ENCODE measurements at regions not wholly inside any gene's neighbourhood (a gene's known extent, or its start where the extent isn't known, plus 50 kb on each side); places are given as distances from the start of the nearest gene placed in this dataset.

GRCh38 chr5:159576902-159577301 is 246.6 kb upstream of the IL12B start:
- no peaks in the 10 kb centered on the region for H3K4me1 ChIP-seq (ENCODE audit: control insufficient read depth in 1 of 2, insufficient read depth in 1 of 2, low read depth in 1 of 2, low read length in 1 of 2)
- no peaks in the 10 kb centered on the region for H3K36me3 ChIP-seq
- no peak for TF ChIP-seq CTCF (IDR thresholded peaks at IDR 0.05)
- no peak overlapping the region for H3K27ac ChIP-seq
- no peaks in the 10 kb centered on the region for H3K9me3 ChIP-seq
- no peaks in the 10 kb centered on the region for H3K27me3 ChIP-seq
- no peak overlapping the region for H3K4me3 ChIP-seq (ENCODE audit: low read depth in 1 of 2, low read length in 1 of 2)

DNA sequence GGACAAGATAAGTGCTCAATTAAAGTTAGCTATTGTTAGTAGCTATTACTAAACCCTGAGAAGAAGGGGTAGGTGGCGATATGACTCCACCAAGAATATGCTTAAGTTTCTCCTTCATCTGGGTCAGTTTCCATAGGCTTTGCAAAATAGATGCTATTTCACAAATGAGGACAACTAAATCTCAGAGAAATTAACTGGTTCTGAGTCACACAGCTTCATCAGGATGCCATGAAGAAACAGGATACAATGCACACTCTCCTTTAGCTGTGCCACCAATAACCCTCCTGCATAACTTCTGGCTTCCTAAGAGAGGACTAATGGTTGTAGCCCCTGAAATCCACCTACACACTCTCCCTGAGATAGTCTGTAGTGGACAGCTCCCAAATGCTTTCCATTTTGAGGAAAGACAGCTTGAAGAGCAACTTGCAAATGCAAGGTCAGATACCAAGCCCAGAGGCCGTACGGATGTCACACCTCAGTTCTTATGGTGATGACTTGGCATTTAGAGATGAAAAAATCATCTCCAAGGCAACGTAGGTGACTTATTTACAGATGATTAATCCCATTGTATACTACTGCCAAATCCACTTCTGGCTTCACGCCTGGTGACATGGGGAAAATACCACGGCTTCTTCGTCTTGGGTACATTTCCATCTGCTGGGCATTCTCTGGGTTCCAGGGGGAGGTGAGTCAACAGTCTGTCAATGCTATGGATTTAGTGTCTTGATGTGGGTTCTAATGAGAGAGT is 251.4 kb upstream of the IL12B start:
- H3K27me3 ChIP-seq: no peaks in the 10 kb centered on the region
- TF ChIP-seq CTCF (IDR thresholded peaks at IDR 0.05): no peak
- H3K4me1 ChIP-seq (ENCODE audit: control insufficient read depth in 1 of 2, insufficient read depth in 1 of 2, low read depth in 1 of 2, low read length in 1 of 2): no peaks in the 10 kb centered on the region
- H3K4me3 ChIP-seq (ENCODE audit: low read depth in 1 of 2, low read length in 1 of 2): no peak overlapping the region
- H3K36me3 ChIP-seq: no peaks in the 10 kb centered on the region
- H3K9me3 ChIP-seq: no peaks in the 10 kb centered on the region
- no peak overlapping the region for H3K27ac ChIP-seq

DNA sequence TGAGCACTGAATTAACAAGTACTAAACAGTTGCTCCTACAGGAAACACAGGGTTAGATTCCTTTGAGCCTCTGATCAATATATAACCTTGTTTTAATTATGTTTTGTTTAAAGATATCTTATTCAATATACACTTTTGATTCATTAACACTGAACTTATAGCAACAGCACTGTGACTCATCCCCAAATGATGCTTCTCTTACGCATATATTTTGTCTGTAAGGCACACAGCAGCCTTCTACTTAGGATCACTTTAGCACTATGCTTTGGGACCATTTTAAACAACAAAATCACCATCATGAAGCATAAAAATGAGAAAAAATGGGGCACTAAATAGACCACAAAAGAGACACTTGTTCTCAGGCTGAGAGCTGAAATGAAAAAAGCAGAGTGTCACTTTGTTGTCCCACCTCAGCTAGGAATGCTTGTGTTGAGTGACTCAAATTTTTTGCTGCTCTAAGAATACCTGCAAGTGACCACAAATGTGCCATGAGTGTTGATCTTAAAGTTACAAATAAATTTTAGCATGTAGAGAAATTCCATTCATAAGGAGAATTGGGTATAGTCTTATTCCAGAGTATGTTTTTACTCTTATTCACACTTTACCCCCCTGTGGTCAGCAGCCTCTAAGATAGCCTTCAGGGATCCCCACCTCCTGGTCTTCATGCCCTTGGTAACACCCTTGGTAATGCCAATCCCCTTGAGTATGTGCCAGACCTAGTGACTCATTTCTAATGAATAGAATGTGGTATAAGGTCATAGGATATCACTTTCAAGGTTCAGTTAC is 252.7 kb upstream of the IL12B start:
- Histone ChIP-seq H3K4me1 (ENCODE audit: control insufficient read depth in 1 of 2, insufficient read depth in 1 of 2, low read depth in 1 of 2, low read length in 1 of 2) (no peaks in the 10 kb centered on the region), H3K27me3 (no peaks in the 10 kb centered on the region), H3K4me3 (ENCODE audit: low read depth in 1 of 2, low read length in 1 of 2) (no peak overlapping the region), H3K27ac (no peak overlapping the region), H3K9me3 (no peaks in the 10 kb centered on the region), H3K36me3 (no peaks in the 10 kb centered on the region)
- TF ChIP-seq CTCF (IDR thresholded peaks at IDR 0.05): no peak

GRCh38 chr5:159586921-159587320 is 256.6 kb upstream of the IL12B start:
- no peak overlapping the region for H3K27ac ChIP-seq
- no peaks in the 10 kb centered on the region for H3K4me1 ChIP-seq (ENCODE audit: control insufficient read depth in 1 of 2, insufficient read depth in 1 of 2, low read depth in 1 of 2, low read length in 1 of 2)
- no peak for TF ChIP-seq CTCF (IDR thresholded peaks at IDR 0.05)
- H3K27me3 ChIP-seq: no peaks in the 10 kb centered on the region
- H3K9me3 ChIP-seq: no peaks in the 10 kb centered on the region
- no peaks in the 10 kb centered on the region for H3K36me3 ChIP-seq
- no peak overlapping the region for H3K4me3 ChIP-seq (ENCODE audit: low read depth in 1 of 2, low read length in 1 of 2)

DNA sequence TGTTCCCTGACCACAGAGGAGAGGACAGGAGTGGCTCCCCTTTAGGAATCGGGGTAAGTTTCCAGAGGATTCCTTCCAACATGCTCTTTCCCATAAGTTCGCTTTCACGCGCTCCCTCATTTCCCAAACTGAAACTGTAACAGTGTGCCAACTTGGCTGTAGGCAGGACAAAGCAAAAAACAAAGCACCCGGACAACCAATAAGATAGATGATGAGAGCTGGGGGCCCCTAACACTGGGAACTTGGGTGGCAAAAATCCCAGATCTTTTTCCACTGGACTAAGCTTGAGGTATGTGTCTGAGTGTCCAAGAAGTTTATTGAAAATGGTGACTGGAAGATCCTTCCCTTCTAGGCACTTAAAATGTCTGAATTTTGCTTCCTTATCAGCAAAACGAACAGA is 258.7 kb upstream of the IL12B start:
- no peaks in the 10 kb centered on the region for H3K9me3 ChIP-seq
- H3K4me3 ChIP-seq (ENCODE audit: low read depth in 1 of 2, low read length in 1 of 2): no peak overlapping the region
- H3K4me1 ChIP-seq (ENCODE audit: control insufficient read depth in 1 of 2, insufficient read depth in 1 of 2, low read depth in 1 of 2, low read length in 1 of 2): no peaks in the 10 kb centered on the region
- TF ChIP-seq CTCF (IDR thresholded peaks at IDR 0.05): no peak
- H3K27me3 ChIP-seq: no peaks in the 10 kb centered on the region
- H3K36me3 ChIP-seq: no peaks in the 10 kb centered on the region
- no peak overlapping the region for H3K27ac ChIP-seq
